GM23248 (cell line): ENCODE measurements at regions not wholly inside any gene's neighbourhood (a gene's known extent, or its start where the extent isn't known, plus 50 kb on each side); places are given as distances from the start of the nearest gene placed in this dataset.

Source experiments
- DNase-seq: peaks from one replicate; pipeline ENCODE4 v3.0.0-alpha.2; 2015
- H2AFZ ChIP-seq: fragments of 200-600 bp; sonication (generic); 2 replicates; pipeline ENCODE4 v1.6.1; 2016; ENCODE audit warnings: antibody characterized with exemption
- H3F3A ChIP-seq: fragments of 200-600 bp; sonication (generic); 2 replicates; pipeline ENCODE4 v1.6.1; 2016; ENCODE audit warnings: mild to moderate bottlenecking, antibody characterized with exemption, mixed run types; ENCODE audit not compliant: insufficient read depth
- H3K27ac ChIP-seq: fragments of 200-600 bp; sonication (generic); 2 replicates; pipeline ENCODE4 v1.5.1; 2016; ENCODE audit warnings: mild to moderate bottlenecking
- H3K27me3 ChIP-seq: fragments of 200-600 bp; sonication (generic); replicated peaks from 2 replicates; pipeline ENCODE4 v1.6.1; 2016; ENCODE audit warnings: mild to moderate bottlenecking; ENCODE audit not compliant: insufficient read depth
- H3K36me3 ChIP-seq: fragments of 200-600 bp; sonication (generic); 2 replicates; pipeline ENCODE4 v1.6.1; 2016; ENCODE audit warnings: low read depth, mild to moderate bottlenecking
- H3K4me1 ChIP-seq: fragments of 200-600 bp; sonication (generic); 2 replicates; pipeline ENCODE4 v1.6.1; 2016; ENCODE audit warnings: mild to moderate bottlenecking; ENCODE audit not compliant: insufficient read depth
- H3K4me2 ChIP-seq: fragments of 200-600 bp; sonication (generic); one replicate; pipeline ENCODE4 v1.6.1; 2016; ENCODE audit warnings: mild to moderate bottlenecking; ENCODE audit not compliant: unreplicated experiment
- H3K4me3 ChIP-seq: fragments of 200-600 bp; sonication (generic); 2 replicates; pipeline ENCODE4 v1.5.1; 2016; ENCODE audit warnings: mild to moderate bottlenecking
- H3K79me2 ChIP-seq: fragments of 200-600 bp; sonication (generic); 2 replicates; pipeline ENCODE4 v1.6.1; 2016; ENCODE audit warnings: mild to moderate bottlenecking; ENCODE audit not compliant: insufficient read depth
- H3K9ac ChIP-seq: fragments of 200-600 bp; sonication (generic); 2 replicates; pipeline ENCODE4 v1.6.1; 2016; ENCODE audit warnings: mild to moderate bottlenecking
- H3K9me2 ChIP-seq: fragments of 200-600 bp; sonication (generic); 2 replicates; pipeline ENCODE4 v1.6.1; 2016; ENCODE audit warnings: mixed run types, mild to moderate bottlenecking, moderate library complexity; ENCODE audit not compliant: insufficient read depth
- H3K9me3 ChIP-seq: fragments of 200-600 bp; sonication (generic); one replicate; pipeline ENCODE4 v1.6.1; 2017; ENCODE audit warnings: low read depth
- H4K20me1 ChIP-seq: fragments of 200-600 bp; sonication (generic); 2 replicates; pipeline ENCODE4 v1.6.0; 2016; ENCODE audit not compliant: insufficient read depth
- EZH2 ChIP-seq: fragments of 200-600 bp; sonication (generic); IDR thresholded peaks from 2 replicates; pipeline ENCODE4 v1.6.1; 2018; ENCODE audit warnings: antibody characterized with exemption, mild to moderate bottlenecking; ENCODE audit not compliant: insufficient read depth, poor library complexity, severe bottlenecking
- EZH2phosphoT487 ChIP-seq: fragments of 200-600 bp; sonication (generic); IDR thresholded peaks from 2 replicates; pipeline ENCODE4 v1.6.1; 2018; ENCODE audit warnings: antibody characterized with exemption, moderate library complexity, mild to moderate bottlenecking, low read depth; ENCODE audit not compliant: insufficient read depth
- WGBS, 2 experiments: methylation state at CpG; one replicate each; pipeline ENCODE4 v1.1.6; 2015 to 2017; ENCODE audit warnings: low lambda C conversion rate in 2 of 2, low coverage in 1 of 2; ENCODE audit errors: missing lambda C conversion rate in 2 of 2; 5-methylcytosine and 5-hydroxymethylcytosine counted together
- in situ Hi-C: fragments of 300-500 bp; cut with MboI; formaldehyde crosslinking; loops from 2 replicates; pipeline ENCODE4 v1.15.0; 2020

DNA sequence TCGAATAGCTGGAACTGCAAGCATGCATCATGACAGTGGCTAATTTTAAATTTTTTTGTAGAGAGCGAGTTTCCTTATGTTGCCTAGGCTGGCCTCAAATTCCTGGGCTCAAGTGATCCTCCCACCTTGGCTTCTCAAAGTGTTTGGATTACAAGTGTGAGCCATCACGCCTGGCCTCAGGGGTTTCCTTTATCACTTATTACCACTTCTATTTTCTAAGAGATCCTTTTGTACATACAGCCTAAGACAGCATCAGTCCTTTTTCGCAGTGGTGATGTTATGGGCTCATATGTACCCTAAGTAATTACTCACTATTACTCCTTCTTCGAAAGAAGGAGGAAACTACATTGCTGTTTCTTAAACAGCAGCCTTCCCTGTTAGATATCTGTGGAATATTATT, 54.1 kb upstream of the CDKN2AIP start:
- no peak for DNase-seq
- H3K4me1 ChIP-seq: no peaks in the 10 kb centered on the region
- no peak overlapping the region for H3K4me3 ChIP-seq
- H3K27me3 ChIP-seq: no peaks in the 10 kb centered on the region
- H3K9ac ChIP-seq: no peak overlapping the region
- H3K36me3 ChIP-seq: no peaks in the 10 kb centered on the region
- WGBS, 2 experiments: 82 to 86% methylated on average over 5 of the region's 5 CpGs
- TF ChIP-seq EZH2phosphoT487 (no peak), EZH2 (no peak)
- no peak overlapping the region for H3K27ac ChIP-seq
- in situ Hi-C loops: loop anchor here (25.0 kb wide), 1 partner anchor 453 kb away; no protein-coding TSS in a partner anchor
- no peaks in the 10 kb centered on the region for H3F3A ChIP-seq
- H4K20me1 ChIP-seq: no peaks in the 10 kb centered on the region
- no peaks in the 10 kb centered on the region for H3K9me3 ChIP-seq
- no peak overlapping the region for H3K4me2 ChIP-seq
- H3K9me2 ChIP-seq: no peaks in the 10 kb centered on the region
- no peak overlapping the region for H2AFZ ChIP-seq
- H3K79me2 ChIP-seq: no peaks in the 10 kb centered on the region

DNA sequence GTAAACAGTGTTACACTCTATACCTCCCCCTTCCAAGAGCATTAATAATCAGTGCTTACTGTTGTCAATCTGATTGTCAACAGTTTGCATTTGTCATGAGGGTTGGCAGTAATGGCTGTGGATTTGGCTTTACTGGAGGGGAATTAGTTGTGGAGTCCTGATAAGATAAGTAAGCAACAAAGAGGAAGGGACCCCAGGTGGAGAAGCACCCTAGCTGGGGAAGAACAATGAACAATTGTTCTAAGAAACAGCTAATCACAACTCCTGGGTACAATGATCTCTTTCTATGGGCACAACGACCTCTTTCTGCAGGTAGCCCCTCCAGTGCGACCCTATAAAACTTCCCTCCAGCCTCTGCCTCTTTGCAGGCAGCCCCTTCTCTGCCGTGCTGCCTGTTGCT, 53.2 kb upstream of the CDKN2AIP start:
- Histone ChIP-seq H3K27me3 (no peaks in the 10 kb centered on the region), H4K20me1 (no peaks in the 10 kb centered on the region), H3K4me3 (no peak overlapping the region), H3K4me1 (no peaks in the 10 kb centered on the region), H3F3A (no peaks in the 10 kb centered on the region), H3K9ac (no peak overlapping the region), H3K27ac (no peak overlapping the region), H2AFZ (no peak overlapping the region), H3K36me3 (no peaks in the 10 kb centered on the region), H3K4me2 (no peak overlapping the region), H3K9me3 (no peaks in the 10 kb centered on the region), H3K79me2 (no peaks in the 10 kb centered on the region), H3K9me2 (no peaks in the 10 kb centered on the region)
- no peak for TF ChIP-seq EZH2phosphoT487
- TF ChIP-seq EZH2: no peak
- WGBS, 2 experiments: 44 to 52% methylated on average over 3 of the region's 3 CpGs
- in situ Hi-C loops: loop anchor here (25.0 kb wide), 1 partner anchor 454 kb away; no protein-coding TSS in a partner anchor
- no peak for DNase-seq

DNA sequence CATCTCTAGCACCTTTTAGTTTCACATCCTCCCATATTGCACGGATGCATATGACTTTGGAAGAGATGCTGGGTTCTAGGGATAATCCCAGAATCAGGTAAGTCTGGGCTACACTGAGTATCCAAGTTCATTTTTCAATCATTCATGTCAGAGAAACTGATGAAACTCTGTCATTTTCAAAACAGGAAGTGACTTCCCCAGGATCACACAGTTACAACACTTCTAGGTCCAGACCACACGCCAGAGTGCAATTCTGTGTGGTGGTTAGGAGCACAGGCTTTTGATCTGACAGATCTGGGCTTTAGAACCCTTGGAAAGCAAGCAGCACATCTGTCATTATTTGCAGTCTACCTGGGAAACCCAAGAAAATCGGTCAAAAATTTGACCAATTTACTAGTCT, 52.1 kb upstream of the CDKN2AIP start:
- no peak for TF ChIP-seq EZH2
- TF ChIP-seq EZH2phosphoT487: no peak
- H3K9ac ChIP-seq: no peak overlapping the region
- no peaks in the 10 kb centered on the region for H3F3A ChIP-seq
- H3K27ac ChIP-seq: no peak overlapping the region
- H2AFZ ChIP-seq: no peak overlapping the region; the same call in 1 of the 2 replicates
- H3K36me3 ChIP-seq: no peaks in the 10 kb centered on the region
- in situ Hi-C loops: loop anchor here (25.0 kb wide), 1 partner anchor 455 kb away; no protein-coding TSS in a partner anchor
- no peaks in the 10 kb centered on the region for H3K9me3 ChIP-seq
- no peaks in the 10 kb centered on the region for H3K27me3 ChIP-seq
- H3K9me2 ChIP-seq: no peaks in the 10 kb centered on the region
- H3K4me1 ChIP-seq: no peaks in the 10 kb centered on the region
- no peaks in the 10 kb centered on the region for H3K79me2 ChIP-seq
- no peaks in the 10 kb centered on the region for H4K20me1 ChIP-seq
- H3K4me2 ChIP-seq: no peak overlapping the region
- 67 to 72% methylated on average over 3 of the region's 3 CpGs for WGBS, 2 experiments
- no peak overlapping the region for H3K4me3 ChIP-seq
- no peak for DNase-seq

DNA sequence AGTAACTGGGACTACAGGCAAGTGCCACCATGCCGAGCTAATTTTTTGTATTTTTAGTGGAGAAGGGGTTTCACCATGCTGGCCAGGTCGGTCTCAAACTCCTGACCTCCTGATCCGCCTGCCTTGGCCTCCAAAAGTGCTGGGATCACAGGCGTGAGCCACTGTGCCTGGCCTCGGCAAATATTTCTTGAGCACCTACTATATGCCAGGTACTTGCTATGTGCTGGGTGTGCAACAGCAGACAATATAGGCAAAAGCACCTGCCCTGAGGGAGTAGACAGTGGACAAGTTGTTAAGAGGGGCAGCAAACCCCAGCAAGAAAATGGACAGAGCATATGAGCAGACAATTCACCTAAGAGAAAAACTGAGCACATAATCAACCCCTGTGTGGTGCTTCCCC, 51.0 kb upstream of the CDKN2AIP start:
- Histone ChIP-seq H2AFZ (no peak overlapping the region), H3F3A (no peaks in the 10 kb centered on the region), H3K4me3 (no peak overlapping the region), H3K27me3 (no peaks in the 10 kb centered on the region), H4K20me1 (no peaks in the 10 kb centered on the region), H3K9me2 (no peaks in the 10 kb centered on the region), H3K9me3 (no peaks in the 10 kb centered on the region), H3K4me2 (no peak overlapping the region), H3K79me2 (no peaks in the 10 kb centered on the region), H3K36me3 (no peaks in the 10 kb centered on the region), H3K4me1 (peaks cover 3% of the 10 kb centered on the region; the same call in 1 of the 2 replicates), H3K27ac (no peak overlapping the region), H3K9ac (no peak overlapping the region)
- in situ Hi-C loops: loop anchor here (25.0 kb wide), 1 partner anchor 456 kb away; no protein-coding TSS in a partner anchor
- 87 to 89% methylated on average over 5 of the region's 5 CpGs for WGBS, 2 experiments
- TF ChIP-seq EZH2 (no peak), EZH2phosphoT487 (no peak)
- no peak for DNase-seq
